Suprapubic skin (tissue), 4 donors: ENCODE measurements at regions not wholly inside any gene's neighbourhood (a gene's known extent, or its start where the extent isn't known, plus 50 kb on each side); places are given as distances from the start of the nearest gene placed in this dataset.
"Not testable (repeated sequence)": the region's sequence is repeated elsewhere in the genome, so short reads cannot be mapped to it uniquely, and the experiment has no call there.

Experiments
- DNase-seq, 2 donors: peaks; one replicate each; pipeline ENCODE4 v3.0.0-alpha.2; 2019; ENCODE audit warnings: low spot score in 2 of 2
- H3K27ac ChIP-seq: fragments of 200-600 bp; sonication (generic); one replicate; pipeline ENCODE4 v1.5.1; 2019
- H3K27me3 ChIP-seq: fragments of 200-600 bp; sonication (generic); one replicate; pipeline ENCODE4 v1.5.1; 2019
- H3K36me3 ChIP-seq: fragments of 200-600 bp; sonication (generic); one replicate; pipeline ENCODE4 v1.5.1; 2019
- H3K4me1 ChIP-seq: fragments of 200-600 bp; sonication (generic); one replicate; pipeline ENCODE4 v1.5.1; 2019
- H3K4me3 ChIP-seq: fragments of 200-600 bp; sonication (generic); one replicate; pipeline ENCODE4 v1.5.1; 2019; ENCODE audit warnings: mild to moderate bottlenecking
- H3K9me3 ChIP-seq: fragments of 200-600 bp; sonication (generic); one replicate; pipeline ENCODE4 v1.5.1; 2019
- EP300 ChIP-seq: sonication (generic); formaldehyde crosslinking; IDR thresholded peaks from one replicate; pipeline ENCODE4 v1.6.1; 2017; ENCODE audit warnings: antibody characterized with exemption
- POLR2A ChIP-seq, 2 donors: fragments of 450-650 bp; IDR thresholded peaks; one replicate each; pipeline ENCODE4 v1.6.1; 2017; ENCODE audit warnings: antibody characterized with exemption in 2 of 2, mild to moderate bottlenecking in 2 of 2, moderate library complexity in 2 of 2
- POLR2AphosphoS5 ChIP-seq, 3 donors: sonication (generic); formaldehyde crosslinking; IDR thresholded peaks; one replicate each; pipeline ENCODE4 v1.6.1; 2017; ENCODE audit warnings: antibody characterized with exemption in 3 of 3
- WGBS: methylation state at CpG from one replicate; pipeline ENCODE4 v1.1.5; 2018; 5-methylcytosine and 5-hydroxymethylcytosine counted together
- TF ChIP-seq, protein P1 (sequence below), 2 donors: fragments of 200-600 bp in 1 of 2; fragments of 450-650 bp in 1 of 2; sonication (generic) in 1 of 2; IDR thresholded peaks; one replicate each; pipeline ENCODE4 v1.5.1; 2016 to 2019; ENCODE audit warnings: antibody characterized with exemption in 2 of 2, mild to moderate bottlenecking in 1 of 2, moderate library complexity in 1 of 2

DNA sequence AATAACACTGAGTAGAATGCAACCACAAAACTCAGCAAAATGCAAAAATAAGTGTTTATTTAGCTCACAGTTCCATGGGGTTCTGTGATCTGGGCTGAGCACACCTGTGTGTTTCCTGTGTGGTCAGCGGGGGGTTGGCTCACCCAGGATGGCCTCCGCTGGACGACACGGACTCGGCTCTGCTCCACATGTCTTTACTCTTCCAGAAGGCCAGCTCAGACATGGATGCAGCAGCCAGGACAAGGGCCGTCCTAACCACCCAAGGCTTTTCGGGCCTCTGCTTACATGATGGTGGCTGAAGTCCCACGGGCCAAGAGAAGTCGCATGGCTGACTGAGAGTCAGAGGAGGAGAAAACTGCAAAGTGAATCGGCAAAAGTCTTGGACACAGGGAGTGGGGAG is 153.5 kb upstream of the IRS2 start:
- no peaks in the 10 kb centered on the region for H3K27me3 ChIP-seq
- TF ChIP-seq EP300 (no peak), POLR2AphosphoS5 (IDR thresholded peaks at IDR 0.05) (no peak), POLR2A (IDR thresholded peaks at IDR 0.05) (no peak)
- TF ChIP-seq, protein P1, sequence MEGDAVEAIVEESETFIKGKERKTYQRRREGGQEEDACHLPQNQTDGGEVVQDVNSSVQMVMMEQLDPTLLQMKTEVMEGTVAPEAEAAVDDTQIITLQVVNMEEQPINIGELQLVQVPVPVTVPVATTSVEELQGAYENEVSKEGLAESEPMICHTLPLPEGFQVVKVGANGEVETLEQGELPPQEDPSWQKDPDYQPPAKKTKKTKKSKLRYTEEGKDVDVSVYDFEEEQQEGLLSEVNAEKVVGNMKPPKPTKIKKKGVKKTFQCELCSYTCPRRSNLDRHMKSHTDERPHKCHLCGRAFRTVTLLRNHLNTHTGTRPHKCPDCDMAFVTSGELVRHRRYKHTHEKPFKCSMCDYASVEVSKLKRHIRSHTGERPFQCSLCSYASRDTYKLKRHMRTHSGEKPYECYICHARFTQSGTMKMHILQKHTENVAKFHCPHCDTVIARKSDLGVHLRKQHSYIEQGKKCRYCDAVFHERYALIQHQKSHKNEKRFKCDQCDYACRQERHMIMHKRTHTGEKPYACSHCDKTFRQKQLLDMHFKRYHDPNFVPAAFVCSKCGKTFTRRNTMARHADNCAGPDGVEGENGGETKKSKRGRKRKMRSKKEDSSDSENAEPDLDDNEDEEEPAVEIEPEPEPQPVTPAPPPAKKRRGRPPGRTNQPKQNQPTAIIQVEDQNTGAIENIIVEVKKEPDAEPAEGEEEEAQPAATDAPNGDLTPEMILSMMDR (IDR thresholded peaks at IDR 0.05), result no peak
- H3K4me3 ChIP-seq, result no peak overlapping the region
- DNase-seq, result no peak
- 89% methylated on average over 10 of the region's 10 CpGs for WGBS
- H3K36me3 ChIP-seq, result no peaks in the 10 kb centered on the region
- H3K9me3 ChIP-seq, result no peaks in the 10 kb centered on the region
- no peak overlapping the region for H3K27ac ChIP-seq
- no peaks in the 10 kb centered on the region for H3K4me1 ChIP-seq

DNA sequence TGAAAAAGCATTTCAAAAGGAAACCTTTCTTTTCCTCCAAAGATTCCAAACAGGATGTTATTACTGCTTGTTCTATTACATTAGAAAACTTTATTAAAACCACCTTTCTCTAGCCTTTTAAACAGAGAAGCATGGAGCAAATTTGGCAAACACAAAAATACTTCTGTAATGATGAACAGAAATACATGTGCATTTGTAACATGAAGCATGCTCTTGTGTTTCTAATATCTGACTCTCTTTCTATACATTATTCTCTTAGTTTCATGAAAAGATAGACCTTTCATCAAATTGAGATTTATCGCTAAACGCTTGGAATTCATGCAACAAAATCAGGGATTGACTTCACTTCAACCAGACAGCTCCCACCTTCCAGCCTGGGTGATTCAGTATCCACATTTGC is 152.8 kb upstream of the IRS2 start:
- TF ChIP-seq EP300 (no peak), POLR2AphosphoS5 (IDR thresholded peaks at IDR 0.05) (no peak), POLR2A (IDR thresholded peaks at IDR 0.05) (no peak)
- TF ChIP-seq, protein P1 (IDR thresholded peaks at IDR 0.05), result no peak
- Histone ChIP-seq H3K27ac (no peak overlapping the region), H3K9me3 (no peaks in the 10 kb centered on the region), H3K27me3 (no peaks in the 10 kb centered on the region), H3K36me3 (no peaks in the 10 kb centered on the region), H3K4me1 (no peaks in the 10 kb centered on the region), H3K4me3 (no peak overlapping the region)
- no peak for DNase-seq
- WGBS, result 87% methylated on average over 2 of the region's 2 CpGs

DNA sequence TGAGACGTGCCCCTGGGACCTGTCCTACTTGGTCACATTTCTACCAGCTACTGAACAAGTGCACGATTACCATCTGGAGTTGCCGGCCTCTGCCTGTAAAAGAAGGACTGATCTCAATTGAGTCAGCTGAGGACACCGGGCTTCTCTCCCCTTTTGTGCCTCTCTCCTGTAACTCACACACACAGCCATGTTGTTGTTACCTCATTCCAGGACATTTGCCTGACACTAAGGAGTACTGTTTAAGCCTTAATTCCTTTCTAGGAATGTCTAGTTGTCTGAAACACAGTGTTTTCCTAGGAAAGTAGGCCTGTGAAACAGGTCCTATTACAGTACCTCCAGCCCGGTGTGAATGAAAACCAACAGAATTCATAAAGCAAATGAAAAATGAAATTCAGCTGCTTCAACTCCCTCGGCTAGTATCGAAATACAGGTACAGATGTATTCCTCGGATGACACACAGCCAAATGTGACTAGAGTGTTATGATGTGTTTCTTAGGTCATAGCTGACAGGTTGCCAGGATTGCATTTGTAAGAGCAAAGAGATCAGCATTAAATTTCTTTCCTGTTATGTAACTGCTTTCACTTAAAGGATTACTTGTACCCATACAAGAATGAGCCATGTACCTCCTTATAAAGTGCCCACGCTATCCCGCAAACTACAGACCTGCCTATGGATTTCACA is 152.0 kb upstream of the IRS2 start:
- Histone ChIP-seq H3K4me3 (no peak overlapping the region), H3K9me3 (no peaks in the 10 kb centered on the region), H3K27ac (no peak overlapping the region), H3K36me3 (no peaks in the 10 kb centered on the region), H3K4me1 (no peaks in the 10 kb centered on the region), H3K27me3 (no peaks in the 10 kb centered on the region)
- TF ChIP-seq, protein P1 (IDR thresholded peaks at IDR 0.05), result no peak
- TF ChIP-seq EP300, result no peak
- TF ChIP-seq POLR2A (IDR thresholded peaks at IDR 0.05), result no peak
- no peak for TF ChIP-seq POLR2AphosphoS5 (IDR thresholded peaks at IDR 0.05)
- WGBS, result 67% methylated on average over 10 of the region's 10 CpGs
- DNase-seq, result no peak

DNA sequence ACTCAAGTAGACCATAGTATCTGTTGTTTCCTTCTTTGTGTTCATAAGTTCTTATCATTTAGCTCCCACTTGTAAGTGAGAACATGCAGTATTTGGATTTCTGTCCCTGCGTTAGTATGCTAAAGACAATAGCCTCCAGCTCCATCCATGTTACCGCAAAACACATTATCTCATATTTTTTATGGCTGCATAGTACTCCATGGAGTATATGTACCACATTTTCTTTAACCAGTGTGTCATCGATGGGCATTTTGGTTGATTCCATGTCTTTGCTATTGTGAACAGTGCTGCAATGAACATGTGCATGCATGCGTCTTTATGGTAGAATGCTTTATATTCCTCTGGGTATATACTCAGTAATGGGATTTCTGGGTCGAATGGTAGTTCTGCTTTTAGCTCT is 148.1 kb upstream of the IRS2 start:
- not testable (repeated sequence) for DNase-seq, H3K27me3 ChIP-seq, H3K4me1 ChIP-seq, H3K4me3 ChIP-seq, H3K36me3 ChIP-seq, H3K27ac ChIP-seq, H3K9me3 ChIP-seq
- WGBS, result 94% methylated on average over 5 of the region's 5 CpGs

DNA sequence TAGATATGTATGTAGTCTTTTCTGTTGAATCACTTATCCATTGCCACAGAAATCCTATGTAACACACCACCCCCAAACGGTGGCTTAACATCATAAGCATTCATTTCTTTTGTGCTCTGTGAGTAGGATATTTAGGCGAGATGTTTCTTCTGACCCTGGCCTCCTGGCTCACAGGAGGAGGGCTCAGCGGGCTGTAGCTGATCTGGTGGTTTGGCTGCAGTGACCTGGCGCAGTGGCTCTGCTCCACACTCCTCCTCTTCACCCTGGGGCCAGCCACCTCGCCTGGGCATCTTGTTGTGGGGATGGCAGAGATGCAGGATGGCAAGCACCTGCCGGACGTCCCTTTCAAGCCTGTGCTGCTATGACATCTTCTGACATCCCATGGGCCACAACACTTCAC is 147.1 kb upstream of the IRS2 start:
- DNase-seq, result no peak
- Histone ChIP-seq H3K27ac (no peak overlapping the region), H3K4me3 (no peak overlapping the region), H3K27me3 (no peaks in the 10 kb centered on the region), H3K4me1 (no peaks in the 10 kb centered on the region), H3K36me3 (no peaks in the 10 kb centered on the region), H3K9me3 (no peaks in the 10 kb centered on the region)
- TF ChIP-seq, protein P1 (IDR thresholded peaks at IDR 0.05), result no peak
- TF ChIP-seq EP300 (no peak), POLR2A (IDR thresholded peaks at IDR 0.05) (no peak), POLR2AphosphoS5 (IDR thresholded peaks at IDR 0.05) (no peak)
- 82% methylated on average over 6 of the region's 7 CpGs for WGBS

DNA sequence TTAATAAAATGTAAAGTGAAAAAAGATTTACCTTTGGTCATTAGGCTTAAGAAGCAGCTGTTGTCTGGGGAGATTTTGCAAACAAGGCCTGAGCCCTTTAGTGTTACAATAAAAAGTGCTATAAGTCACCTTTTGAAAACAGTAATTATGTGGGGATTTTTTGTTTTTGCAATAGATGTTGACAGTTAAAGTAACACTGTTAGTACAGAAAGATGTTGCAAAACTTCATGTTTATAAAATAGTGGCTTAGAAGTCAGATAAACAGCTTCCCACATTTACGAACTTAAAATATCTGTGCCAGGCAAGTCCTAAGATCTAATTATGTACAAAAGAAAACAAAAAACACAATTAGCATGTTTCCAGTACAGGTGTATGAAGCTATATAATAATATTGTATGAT is 138.0 kb upstream of the IRS2 start:
- no peak for DNase-seq
- Histone ChIP-seq H3K4me3 (no peak overlapping the region), H3K27me3 (no peaks in the 10 kb centered on the region), H3K36me3 (no peaks in the 10 kb centered on the region), H3K27ac (no peak overlapping the region), H3K4me1 (no peaks in the 10 kb centered on the region), H3K9me3 (no peaks in the 10 kb centered on the region)
- TF ChIP-seq POLR2A (IDR thresholded peaks at IDR 0.05) (no peak), POLR2AphosphoS5 (IDR thresholded peaks at IDR 0.05) (no peak), EP300 (no peak)
- TF ChIP-seq, protein P1 (IDR thresholded peaks at IDR 0.05), result no peak
- 76% methylated on average over 1 of the region's 1 CpG for WGBS
